ENCODE measurements at regions not wholly inside any gene's neighbourhood (a gene's known extent, or its start where the extent isn't known, plus 50 kb on each side); places are given as distances from the start of the nearest gene placed in this dataset.

- Mint-ChIP-seq H3K4me1 (ENCODE audit: unreplicated experiment) (peaks cover 12% of the 10 kb centered on the region), H3K27me3 (ENCODE audit: unreplicated experiment) (no peaks in the 10 kb centered on the region), H3K4me3 (ENCODE audit: unreplicated experiment) (no peak overlapping the region), H3K36me3 (ENCODE audit: unreplicated experiment) (no peaks in the 10 kb centered on the region), H3K9me3 (ENCODE audit: unreplicated experiment) (peaks cover 8% of the 10 kb centered on the region), H3K27ac (ENCODE audit: unreplicated experiment) (peak overlapping the region; percentile 59)
- DNase-seq (ENCODE audit: extremely low spot score, unreplicated experiment) = peak; percentile 84
- TF ChIP-seq, protein P1, sequence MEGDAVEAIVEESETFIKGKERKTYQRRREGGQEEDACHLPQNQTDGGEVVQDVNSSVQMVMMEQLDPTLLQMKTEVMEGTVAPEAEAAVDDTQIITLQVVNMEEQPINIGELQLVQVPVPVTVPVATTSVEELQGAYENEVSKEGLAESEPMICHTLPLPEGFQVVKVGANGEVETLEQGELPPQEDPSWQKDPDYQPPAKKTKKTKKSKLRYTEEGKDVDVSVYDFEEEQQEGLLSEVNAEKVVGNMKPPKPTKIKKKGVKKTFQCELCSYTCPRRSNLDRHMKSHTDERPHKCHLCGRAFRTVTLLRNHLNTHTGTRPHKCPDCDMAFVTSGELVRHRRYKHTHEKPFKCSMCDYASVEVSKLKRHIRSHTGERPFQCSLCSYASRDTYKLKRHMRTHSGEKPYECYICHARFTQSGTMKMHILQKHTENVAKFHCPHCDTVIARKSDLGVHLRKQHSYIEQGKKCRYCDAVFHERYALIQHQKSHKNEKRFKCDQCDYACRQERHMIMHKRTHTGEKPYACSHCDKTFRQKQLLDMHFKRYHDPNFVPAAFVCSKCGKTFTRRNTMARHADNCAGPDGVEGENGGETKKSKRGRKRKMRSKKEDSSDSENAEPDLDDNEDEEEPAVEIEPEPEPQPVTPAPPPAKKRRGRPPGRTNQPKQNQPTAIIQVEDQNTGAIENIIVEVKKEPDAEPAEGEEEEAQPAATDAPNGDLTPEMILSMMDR (IDR thresholded peaks at IDR 0.05) = no peak
Observed at GRCh38 chr2:401019-401679, 113.3 kb upstream of the ALKAL2 start.

DNA sequence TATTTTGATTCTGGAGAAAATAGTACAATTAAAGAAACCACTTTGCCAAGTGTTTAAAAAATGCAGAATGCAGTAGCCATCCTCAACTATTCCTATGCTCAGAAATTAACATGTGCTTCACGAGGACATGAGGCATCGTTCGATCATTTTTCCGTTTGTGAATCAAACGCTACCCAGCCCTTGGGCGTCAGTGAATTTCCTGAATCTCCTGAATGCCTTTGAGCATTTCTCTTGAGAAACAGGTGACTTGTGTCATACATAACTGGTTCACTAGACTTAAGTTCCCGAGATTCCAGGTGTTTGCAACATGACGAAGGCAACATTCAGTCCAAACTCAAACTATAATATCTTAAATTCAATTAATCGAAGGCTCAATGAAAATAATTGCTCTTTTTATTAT is 110.0 kb upstream of the ALKAL2 start:
- H3K4me1 Mint-ChIP-seq (ENCODE audit: unreplicated experiment) = peaks cover 33% of the 10 kb centered on the region
- H3K27ac Mint-ChIP-seq (ENCODE audit: unreplicated experiment) = no peak overlapping the region
- TF ChIP-seq, protein P1 (IDR thresholded peaks at IDR 0.05) = no peak
- H3K36me3 Mint-ChIP-seq (ENCODE audit: unreplicated experiment) = no peaks in the 10 kb centered on the region
- DNase-seq (ENCODE audit: extremely low spot score, unreplicated experiment) = no peak
- H3K9me3 Mint-ChIP-seq (ENCODE audit: unreplicated experiment) = no peaks in the 10 kb centered on the region
- no peak overlapping the region for H3K4me3 Mint-ChIP-seq (ENCODE audit: unreplicated experiment)
- no peaks in the 10 kb centered on the region for H3K27me3 Mint-ChIP-seq (ENCODE audit: unreplicated experiment)

DNA sequence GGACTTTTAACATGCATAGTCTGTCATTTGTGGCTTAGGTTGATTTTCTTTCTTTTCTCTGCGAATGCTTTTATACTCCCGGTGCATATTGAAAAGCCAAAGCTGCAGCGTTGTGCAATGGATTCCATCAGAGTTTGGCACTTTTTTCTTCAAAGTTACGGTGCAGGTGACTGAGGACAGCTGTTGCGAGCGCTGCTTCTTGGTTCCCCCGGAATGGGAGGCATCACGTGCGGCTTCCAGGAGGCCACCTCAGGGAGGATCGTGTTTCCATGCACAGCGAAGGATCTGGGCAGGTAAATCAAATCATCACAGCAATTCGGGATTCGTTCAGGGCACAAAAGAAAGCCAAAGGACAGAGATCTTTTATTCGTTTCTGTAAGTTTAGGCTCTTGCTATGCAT is 109.6 kb upstream of the ALKAL2 start:
- Mint-ChIP-seq H3K9me3 (ENCODE audit: unreplicated experiment) (no peaks in the 10 kb centered on the region), H3K27me3 (ENCODE audit: unreplicated experiment) (no peaks in the 10 kb centered on the region), H3K4me3 (ENCODE audit: unreplicated experiment) (no peak overlapping the region), H3K4me1 (ENCODE audit: unreplicated experiment) (peaks cover 33% of the 10 kb centered on the region), H3K36me3 (ENCODE audit: unreplicated experiment) (no peaks in the 10 kb centered on the region), H3K27ac (ENCODE audit: unreplicated experiment) (no peak overlapping the region)
- TF ChIP-seq, protein P1 (IDR thresholded peaks at IDR 0.05) = no peak
- DNase-seq (ENCODE audit: extremely low spot score, unreplicated experiment) = peak; percentile 64

- Mint-ChIP-seq H3K9me3 (ENCODE audit: unreplicated experiment) (no peaks in the 10 kb centered on the region), H3K4me1 (ENCODE audit: unreplicated experiment) (peaks cover 35% of the 10 kb centered on the region), H3K27ac (ENCODE audit: unreplicated experiment) (no peak overlapping the region), H3K36me3 (ENCODE audit: unreplicated experiment) (no peaks in the 10 kb centered on the region), H3K4me3 (ENCODE audit: unreplicated experiment) (no peak overlapping the region), H3K27me3 (ENCODE audit: unreplicated experiment) (no peaks in the 10 kb centered on the region)
- peak; percentile 71 for DNase-seq (ENCODE audit: extremely low spot score, unreplicated experiment)
- TF ChIP-seq, protein P1 (IDR thresholded peaks at IDR 0.05) = no peak
Observed at GRCh38 chr2:396903-397302, 109.0 kb upstream of the ALKAL2 start.

DNA sequence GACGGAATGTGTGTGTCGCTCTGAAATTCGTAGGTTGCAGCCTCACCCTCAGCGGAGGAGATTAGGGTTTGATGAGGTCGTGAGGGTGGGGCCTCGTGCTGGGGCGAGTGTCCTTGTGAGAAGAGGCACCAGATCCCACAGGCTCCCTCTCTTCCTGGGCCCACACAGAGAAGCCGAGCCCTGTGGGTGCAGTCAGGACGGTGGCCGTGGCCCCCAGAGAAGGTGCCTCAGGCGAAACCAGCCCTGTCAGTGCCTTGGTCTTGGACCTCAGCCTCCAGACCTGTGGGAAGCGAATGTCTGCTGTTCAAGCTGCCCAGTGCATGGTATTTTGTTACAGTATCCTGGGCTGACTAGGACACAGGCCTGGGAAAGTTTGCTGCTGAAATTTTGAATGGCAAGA is 108.0 kb upstream of the ALKAL2 start:
- no peak overlapping the region for H3K27ac Mint-ChIP-seq (ENCODE audit: unreplicated experiment)
- no peaks in the 10 kb centered on the region for H3K9me3 Mint-ChIP-seq (ENCODE audit: unreplicated experiment)
- TF ChIP-seq, protein P1 (IDR thresholded peaks at IDR 0.05) = no peak
- peak; percentile 80 for DNase-seq (ENCODE audit: extremely low spot score, unreplicated experiment)
- H3K4me1 Mint-ChIP-seq (ENCODE audit: unreplicated experiment) = peaks cover 27% of the 10 kb centered on the region
- H3K27me3 Mint-ChIP-seq (ENCODE audit: unreplicated experiment) = no peaks in the 10 kb centered on the region
- no peak overlapping the region for H3K4me3 Mint-ChIP-seq (ENCODE audit: unreplicated experiment)
- no peaks in the 10 kb centered on the region for H3K36me3 Mint-ChIP-seq (ENCODE audit: unreplicated experiment)
